Prostate gland (tissue), 2 donors: ENCODE measurements at regions not wholly inside any gene's neighbourhood (a gene's known extent, or its start where the extent isn't known, plus 50 kb on each side); places are given as distances from the start of the nearest gene placed in this dataset.

Source experiments
- CTCF ChIP-seq, 4 experiments: fragments of 200-600 bp in 2 of 4; fragments of 450-650 bp in 2 of 4; sonication (generic) in 2 of 4; IDR thresholded peaks; 1 replicate in 3 of 4; 2 replicates in 1 of 4; pipeline ENCODE4 v1.5.1; 2016 to 2019; ENCODE audit warnings: antibody characterized with exemption in 4 of 4, mild to moderate bottlenecking in 2 of 4, moderate library complexity in 2 of 4
- POLR2A ChIP-seq: fragments of 450-650 bp; IDR thresholded peaks from one replicate; pipeline ENCODE4 v1.6.1; 2016; ENCODE audit warnings: antibody characterized with exemption, mild to moderate bottlenecking
- POLR2AphosphoS5 ChIP-seq: sonication (generic); formaldehyde crosslinking; IDR thresholded peaks from one replicate; pipeline ENCODE4 v1.6.1; 2017; ENCODE audit warnings: antibody characterized with exemption

GRCh38 chr10:57023626-57024025, 662.6 kb upstream of the ZWINT start:
- TF ChIP-seq CTCF (IDR thresholded peaks at IDR 0.05) (no peak), POLR2A (no peak), POLR2AphosphoS5 (no peak)
